HepG2 (cell line): ENCODE measurements at regions not wholly inside any gene's neighbourhood (a gene's known extent, or its start where the extent isn't known, plus 50 kb on each side); places are given as distances from the start of the nearest gene placed in this dataset.
A peak's percentile ranks its signal among the peaks of the same experiment; 100 is the strongest.

Experiments used
- BRD4 ChIP-seq: sonication (generic); formaldehyde crosslinking; IDR thresholded peaks from 2 replicates; pipeline ENCODE4 v1.4.0; 2020; ENCODE audit warnings: missing genetic modification reagents
- CSRNP1 ChIP-seq: sonication (generic); formaldehyde crosslinking; IDR thresholded peaks from 2 replicates; pipeline ENCODE4 v1.8.1; 2023; ENCODE audit warnings: mild to moderate bottlenecking, missing genetic modification reagents
- HNF4G ChIP-seq, 2 experiments: sonication (generic) in 1 of 2; formaldehyde crosslinking in 1 of 2; IDR thresholded peaks; 2 replicates each; pipeline versions ENCODE4 v1.4.0 to v1.6.1; 2011 to 2020; ENCODE audit warnings: borderline replicate concordance in 2 of 2, low read depth in 2 of 2, mild to moderate bottlenecking in 2 of 2, low read length in 1 of 2, missing genetic modification reagents in 1 of 2, moderate library complexity in 1 of 2
- JARID2 ChIP-seq: sonication (generic); formaldehyde crosslinking; IDR thresholded peaks from 2 replicates; pipeline ENCODE4 v1.8.1; 2023; ENCODE audit warnings: missing genetic modification reagents, inconsistent platforms; ENCODE audit not compliant: insufficient replicate concordance
- KDM3A ChIP-seq: IDR thresholded peaks from 2 replicates; pipeline ENCODE4 v1.6.1; 2018; ENCODE audit warnings: low read depth, missing compliant biosample characterization
- KLF13 ChIP-seq: sonication (generic); formaldehyde crosslinking; IDR thresholded peaks from 2 replicates; pipeline ENCODE4 v1.4.0; 2020; ENCODE audit warnings: mild to moderate bottlenecking, missing genetic modification reagents
- MAFF ChIP-seq: IDR thresholded peaks from 2 replicates; pipeline ENCODE4 v1.6.1; 2011; ENCODE audit warnings: low read depth, low read length, improper control_type of control experiment
- NCOA5 ChIP-seq: sonication (generic); formaldehyde crosslinking; IDR thresholded peaks from 2 replicates; pipeline ENCODE4 v1.4.0; 2020; ENCODE audit warnings: missing genetic modification reagents
- NFE2 ChIP-seq: sonication (generic); formaldehyde crosslinking; IDR thresholded peaks from 2 replicates; pipeline ENCODE4 v1.4.0; 2020; ENCODE audit warnings: missing genetic modification reagents
- NKX3-1 ChIP-seq: sonication (generic); formaldehyde crosslinking; IDR thresholded peaks from 2 replicates; pipeline ENCODE4 v1.5.0; 2020; ENCODE audit warnings: missing genetic modification reagents
- SALL1 ChIP-seq: sonication (generic); formaldehyde crosslinking; IDR thresholded peaks from 2 replicates; pipeline ENCODE4 v1.8.0; 2022; ENCODE audit warnings: mild to moderate bottlenecking, missing genetic modification reagents
- TRAFD1 ChIP-seq: sonication (generic); formaldehyde crosslinking; IDR thresholded peaks from 2 replicates; pipeline ENCODE4 v1.5.1; 2020; ENCODE audit warnings: missing genetic modification reagents, mild to moderate bottlenecking, borderline replicate concordance
- TRIM24 ChIP-seq: sonication (generic); formaldehyde crosslinking; IDR thresholded peaks from 2 replicates; pipeline ENCODE4 v1.8.0; 2022; ENCODE audit warnings: mild to moderate bottlenecking, missing genetic modification reagents
- TSC22D2 ChIP-seq: sonication (generic); formaldehyde crosslinking; IDR thresholded peaks from 2 replicates; pipeline ENCODE4 v1.5.1; 2020; ENCODE audit warnings: missing genetic modification reagents, mild to moderate bottlenecking, borderline replicate concordance
- U2AF1 ChIP-seq: fragments of 200-400 bp; formaldehyde crosslinking; optimal IDR thresholded peaks from 2 replicates; pipeline ENCODE3; 2017; ENCODE audit warnings: mild to moderate bottlenecking, low read depth, low read length
- ZBTB7A ChIP-seq: sonication (generic); formaldehyde crosslinking; IDR thresholded peaks from 2 replicates; pipeline ENCODE4 v1.8.0; 2022; ENCODE audit warnings: mild to moderate bottlenecking, missing genetic modification reagents
- ZNF260 ChIP-seq: sonication (generic); formaldehyde crosslinking; IDR thresholded peaks from 2 replicates; pipeline ENCODE4 v1.4.0; 2020; ENCODE audit warnings: missing genetic modification reagents, low read depth, mild to moderate bottlenecking, borderline replicate concordance
- ZNF512B ChIP-seq: sonication (generic); formaldehyde crosslinking; IDR thresholded peaks from 2 replicates; pipeline ENCODE4 v1.5.1; 2020; ENCODE audit warnings: missing genetic modification reagents, mild to moderate bottlenecking, borderline replicate concordance
- ZNF639 ChIP-seq: conservative IDR thresholded peaks from 2 replicates; pipeline ENCODE4 v1.6.1; 2018; ENCODE audit warnings: missing genetic modification reagents
- ZZZ3 ChIP-seq: sonication (generic); formaldehyde crosslinking; IDR thresholded peaks from 2 replicates; pipeline ENCODE4 v1.4.0; 2020; ENCODE audit warnings: missing genetic modification reagents, mild to moderate bottlenecking, borderline replicate concordance

GRCh38 chr2:234863043-234863934 lies 88.5 kb upstream of the SH3BP4 start (continued):
- peak; percentile 43; the same call in 1 of the 2 replicates for TF ChIP-seq TRAFD1 (CRISPR knock-in tag)
- no peak for TF ChIP-seq ZNF512B (CRISPR knock-in tag)
- TF ChIP-seq TRIM24 (CRISPR knock-in tag), result no peak
- TF ChIP-seq KLF13 (CRISPR knock-in tag), result no peak
- TF ChIP-seq BRD4 (CRISPR knock-in tag), result no peak; the same call in none of the 2 replicates
- peak; percentile 60; the same call in 1 of the 2 replicates for TF ChIP-seq CSRNP1 (CRISPR knock-in tag)
- no peak for TF ChIP-seq ZNF260 (CRISPR knock-in tag)
- no peak for TF ChIP-seq ZBTB7A (CRISPR knock-in tag)
- TF ChIP-seq U2AF1, result no peak
- TF ChIP-seq HNF4G (IDR thresholded peaks at IDR 0.05; ENCODE audit: borderline replicate concordance, low read depth, low read length), result no peak; the same call in 1 of the 2 replicates
- TF ChIP-seq HNF4G (CRISPR knock-in tag; IDR thresholded peaks at IDR 0.05; ENCODE audit: borderline replicate concordance, low read depth), result no peak; the same call in 1 of the 2 replicates
- TF ChIP-seq KDM3A (CRISPR knock-in tag), result peak; percentile 39; the same call in 1 of the 2 replicates
- no peak; the same call in 1 of the 2 replicates for TF ChIP-seq NKX3-1 (CRISPR knock-in tag)
- no peak for TF ChIP-seq ZZZ3
- peak; percentile 37 for TF ChIP-seq JARID2
- no peak for TF ChIP-seq MAFF
- no peak for TF ChIP-seq ZNF639 (CRISPR knock-in tag)
- no peak for TF ChIP-seq NCOA5 (CRISPR knock-in tag)
- peak; percentile 94 for TF ChIP-seq SALL1 (CRISPR knock-in tag)
- 0 out of 2 replicates have a peak, but pooled peaks have one; percentile 31 for TF ChIP-seq TSC22D2
- TF ChIP-seq NFE2 (CRISPR knock-in tag), result peak; percentile 46; the same call in 1 of the 2 replicates
